ENCODE measurements at regions not wholly inside any gene's neighbourhood (a gene's known extent, or its start where the extent isn't known, plus 50 kb on each side); places are given as distances from the start of the nearest gene placed in this dataset.
A peak's percentile ranks its signal among the peaks of the same experiment; 100 is the strongest.

GRCh38 chr14:38507299-38507698 is 251.4 kb upstream of the CLEC14A start:
- no peak for DNase-seq (ENCODE audit: low spot score)

DNA sequence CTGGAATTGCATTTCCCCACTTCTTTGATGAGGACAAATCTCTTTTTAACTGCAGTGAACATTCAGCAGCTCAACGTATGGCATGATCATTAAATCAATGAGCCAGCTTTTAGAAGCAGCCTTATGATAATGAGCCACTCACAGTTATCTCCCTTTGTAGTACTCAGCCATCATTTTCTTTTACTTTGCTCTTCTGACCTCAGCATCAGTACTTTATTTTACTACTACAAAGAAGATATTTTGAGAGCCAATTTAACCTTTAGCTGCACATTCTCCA is 250.0 kb upstream of the CLEC14A start:
- no peak for DNase-seq (ENCODE audit: low spot score)

DNA sequence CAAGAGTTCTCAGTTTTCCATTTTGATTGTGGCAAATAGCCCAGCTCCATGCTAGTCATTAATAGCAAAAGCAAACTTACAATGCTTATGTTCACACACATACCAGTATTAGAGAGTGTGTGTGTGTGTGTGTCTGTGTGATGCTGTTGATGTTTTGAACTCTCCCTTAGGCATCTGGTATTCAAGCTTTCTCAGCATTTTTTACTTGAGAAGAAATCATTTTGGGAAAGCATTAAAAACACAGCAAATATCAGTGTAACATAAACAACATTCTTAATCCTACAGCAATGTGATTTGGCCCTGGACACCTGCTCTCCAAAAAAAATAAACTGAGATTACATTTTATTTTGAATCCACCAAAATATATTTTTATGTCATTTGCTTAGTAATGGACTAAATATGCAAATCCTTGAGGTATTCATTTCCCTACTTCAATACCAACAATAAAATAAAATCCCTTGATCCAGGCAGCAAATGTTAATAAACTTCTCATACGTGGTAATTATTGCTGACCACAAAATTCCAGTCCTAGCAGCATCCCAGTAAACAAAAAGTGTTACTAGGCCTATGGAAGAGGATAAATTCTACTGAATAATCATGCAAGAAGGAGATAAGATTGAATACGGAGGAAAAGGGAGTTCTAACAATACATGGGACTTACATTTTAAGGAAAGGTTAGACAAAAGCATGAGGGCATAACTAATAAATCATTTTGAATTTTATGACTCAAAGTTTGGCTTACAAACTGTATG is 249.5 kb upstream of the CLEC14A start:
- DNase-seq (ENCODE audit: low spot score), result no peak

- DNase-seq (ENCODE audit: low spot score), result no peak
Measured at GRCh38 chr14:38504175-38504574, 248.3 kb upstream of the CLEC14A start.

DNA sequence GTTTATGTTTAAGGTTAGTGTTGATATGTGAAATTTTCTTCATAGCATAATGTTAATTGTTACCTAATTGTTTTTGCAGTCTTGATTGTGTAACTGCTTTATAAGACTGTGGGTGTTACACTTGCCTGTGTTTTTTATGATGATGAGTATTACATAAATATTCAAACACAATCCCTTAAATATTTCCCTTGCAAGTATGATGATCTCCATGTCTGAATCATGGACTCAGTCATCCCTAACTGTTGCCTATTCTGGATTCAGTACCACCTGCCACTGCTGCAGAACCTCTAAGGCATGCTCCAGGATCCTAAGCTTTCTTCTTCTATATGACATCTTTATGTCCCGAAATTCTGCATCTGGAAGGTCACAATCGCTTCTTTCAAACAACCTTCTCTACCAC is 246.3 kb upstream of the CLEC14A start:
- DNase-seq (ENCODE audit: low spot score), result no peak

DNA sequence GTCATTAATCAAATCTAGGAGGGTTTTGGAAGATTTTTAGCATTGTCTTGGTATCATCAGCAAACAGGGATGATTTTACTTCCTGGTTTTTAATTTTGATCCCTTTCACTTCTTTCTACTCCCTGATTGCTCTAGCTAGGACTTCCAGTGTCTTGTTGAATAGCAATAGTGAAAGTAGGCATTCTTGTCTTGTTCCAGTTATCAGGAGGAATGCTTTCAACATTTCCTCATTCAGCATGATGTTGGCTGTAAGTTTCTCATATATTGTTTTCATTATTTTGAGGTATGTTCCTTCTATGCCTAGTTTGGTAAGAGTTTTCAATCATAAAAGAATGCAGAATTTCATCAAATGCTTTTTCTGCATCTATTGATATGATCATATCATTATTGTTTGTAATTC is 244.2 kb upstream of the CLEC14A start:
- DNase-seq (ENCODE audit: low spot score), result no peak

DNA sequence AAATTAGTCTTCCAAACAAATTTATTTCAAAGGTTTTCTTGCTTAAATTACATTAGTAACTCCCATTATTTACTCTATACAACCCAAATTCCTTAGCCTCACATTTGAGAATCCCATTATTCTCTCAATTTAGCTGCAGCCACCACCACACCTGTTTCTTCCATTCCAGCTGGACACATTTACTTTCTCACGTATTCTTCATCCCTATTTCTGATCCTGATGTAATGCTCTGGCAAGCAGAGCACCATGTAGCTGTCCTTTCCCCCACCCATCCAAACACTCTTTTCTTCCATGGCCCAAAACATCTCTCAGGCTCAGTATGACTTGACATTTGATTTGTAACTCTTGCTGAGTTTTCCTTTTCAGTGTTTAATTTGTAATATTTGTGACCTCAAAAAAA is 240.2 kb upstream of the CLEC14A start:
- DNase-seq (ENCODE audit: low spot score), result no peak

DNA sequence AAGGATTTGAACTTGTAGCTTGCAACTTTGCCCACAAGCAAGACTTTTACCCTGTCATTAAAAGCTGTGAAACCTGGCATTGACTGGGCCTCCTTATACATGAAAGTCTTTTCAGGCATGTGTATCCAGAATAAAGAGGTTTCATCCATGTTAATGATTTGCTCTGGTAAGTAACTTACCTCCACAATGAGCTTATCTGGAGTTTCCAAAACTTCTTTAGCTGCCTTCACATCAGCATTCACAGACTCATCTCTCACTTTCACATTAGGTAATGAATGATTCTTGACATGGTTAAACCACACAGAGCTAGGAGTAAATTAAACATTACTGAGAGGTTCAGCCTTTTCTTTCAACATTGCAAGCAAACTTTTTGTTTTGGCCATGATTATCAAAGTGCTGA is 234.4 kb upstream of the CLEC14A start:
- no peak for DNase-seq (ENCODE audit: low spot score)

- DNase-seq (ENCODE audit: low spot score), result no peak
Measured at GRCh38 chr14:38485026-38485425, 229.1 kb upstream of the CLEC14A start.

- DNase-seq (ENCODE audit: low spot score), result no peak
Measured at GRCh38 chr14:38481952-38482678, 226.2 kb upstream of the CLEC14A start.

GRCh38 chr14:38469156-38469555 is 213.3 kb upstream of the CLEC14A start:
- DNase-seq (ENCODE audit: low spot score), result no peak

GRCh38 chr14:38442208-38442607 is 186.3 kb upstream of the CLEC14A start:
- no peak for DNase-seq (ENCODE audit: low spot score)

- no peak for DNase-seq (ENCODE audit: low spot score)
Measured at GRCh38 chr14:38432186-38432585, 176.3 kb upstream of the CLEC14A start.

GRCh38 chr14:38431156-38431555 is 175.3 kb upstream of the CLEC14A start:
- DNase-seq (ENCODE audit: low spot score), result no peak

DNA sequence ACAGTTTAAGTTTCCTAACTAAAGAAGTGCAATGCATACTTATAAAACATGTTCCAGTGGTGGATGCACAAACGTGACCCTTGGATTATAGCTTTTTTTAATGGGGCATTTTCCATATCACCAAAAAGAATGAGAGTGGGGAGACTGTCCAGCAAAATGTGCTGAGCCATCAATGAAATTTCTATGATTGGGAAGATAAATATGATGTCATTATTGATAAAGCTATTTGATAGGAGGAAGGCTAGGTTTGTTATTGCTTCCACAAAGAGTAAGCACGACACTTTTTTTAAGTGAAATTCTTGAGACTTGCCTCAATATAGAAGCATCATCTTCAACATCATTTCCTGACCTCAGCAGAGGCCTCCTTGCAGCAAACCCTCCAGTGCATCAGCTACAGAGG is 174.6 kb upstream of the CLEC14A start:
- no peak for DNase-seq (ENCODE audit: low spot score)

- DNase-seq (ENCODE audit: low spot score), result no peak
Measured at GRCh38 chr14:38425324-38425976, 169.6 kb upstream of the CLEC14A start.

DNA sequence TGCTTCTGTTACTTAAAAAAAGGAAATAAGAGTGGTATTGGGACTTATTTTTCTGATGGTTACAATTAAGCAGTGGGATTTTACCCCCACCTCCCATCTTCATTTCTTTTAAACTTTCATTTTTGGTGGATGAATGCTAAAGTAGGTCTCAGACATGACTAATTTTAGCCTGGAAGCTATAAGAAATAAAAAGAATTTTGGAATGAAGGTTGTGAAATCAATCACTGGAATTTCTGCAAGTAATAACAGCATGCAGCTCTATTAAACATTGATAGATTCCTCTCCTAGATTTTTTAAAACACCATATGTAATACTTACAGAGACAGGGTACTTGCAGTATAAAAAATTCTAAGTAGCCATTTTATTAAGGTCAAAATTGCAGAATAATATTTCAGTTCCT is 164.2 kb upstream of the CLEC14A start:
- peak; percentile 2 for DNase-seq (ENCODE audit: low spot score)

- DNase-seq (ENCODE audit: low spot score), result peak; percentile 17
Measured at GRCh38 chr14:38419579-38419978, 163.7 kb upstream of the CLEC14A start.

DNA sequence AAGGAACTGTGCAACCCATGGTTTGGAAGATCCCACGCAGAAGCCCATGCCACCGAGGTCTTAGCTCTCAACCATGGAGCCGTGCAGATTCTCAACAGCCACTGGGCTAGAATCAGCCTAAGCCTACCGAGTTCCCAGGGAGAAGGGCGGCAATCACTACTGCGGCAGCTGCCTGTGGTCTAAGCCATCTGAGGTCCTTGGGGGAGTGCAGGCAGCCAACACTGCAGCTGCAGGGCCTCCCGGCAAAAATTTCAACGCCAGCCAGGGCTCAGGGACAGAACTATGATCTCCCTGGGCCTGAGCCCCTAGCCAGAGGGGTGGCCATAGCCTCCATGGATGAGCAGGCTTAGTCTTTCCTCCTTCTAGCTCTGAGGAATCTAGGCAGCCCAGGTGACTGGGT is 156.8 kb upstream of the CLEC14A start:
- DNase-seq (ENCODE audit: low spot score), result no peak

DNA sequence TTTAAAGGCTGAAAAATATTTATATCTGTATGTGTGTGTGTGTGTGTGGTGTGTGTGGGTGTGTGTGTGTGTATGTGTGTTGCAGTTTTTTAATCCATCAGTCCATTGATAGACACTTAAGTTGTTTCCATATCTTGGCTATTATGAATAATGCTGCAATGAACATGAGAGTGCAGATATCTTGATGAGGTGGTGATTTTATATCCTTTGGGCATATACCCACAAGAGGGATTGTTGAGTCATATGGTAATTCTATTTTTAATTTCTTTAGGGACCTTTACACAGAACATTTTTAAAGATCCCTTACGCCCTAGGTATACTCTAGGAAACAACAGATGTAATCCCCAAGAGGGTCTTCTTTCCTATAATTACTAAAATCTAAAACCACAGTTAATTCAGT is 154.5 kb upstream of the CLEC14A start:
- no peak for DNase-seq (ENCODE audit: low spot score)

DNA sequence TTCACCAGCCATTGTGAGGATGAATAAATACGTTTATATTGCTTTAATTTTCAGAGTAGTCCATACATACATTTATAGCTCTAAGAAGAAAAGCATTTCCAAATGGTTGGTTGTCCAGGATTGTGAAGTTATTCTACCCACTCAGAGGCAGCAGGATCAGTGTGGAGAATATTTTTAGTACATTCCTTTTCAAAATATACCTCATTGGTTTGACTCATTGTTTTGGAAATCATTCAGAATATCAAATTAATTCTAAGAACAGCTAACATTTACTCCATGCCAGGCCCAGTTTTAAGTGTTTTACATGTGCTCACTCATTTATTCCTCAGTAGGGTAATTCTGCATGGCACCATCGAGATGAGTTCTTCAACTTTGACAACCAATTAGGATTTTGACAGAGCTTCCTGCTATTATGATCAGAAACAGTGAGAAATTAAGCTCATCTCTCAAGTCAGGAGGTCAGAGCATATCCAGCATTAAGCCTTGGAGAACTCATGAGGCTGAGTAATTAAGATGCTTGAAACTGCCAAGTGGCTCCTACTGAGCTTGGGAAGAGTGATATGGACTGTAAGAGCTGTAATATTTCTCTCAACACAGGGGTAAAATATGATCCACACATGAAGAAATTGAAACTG is 153.3 kb upstream of the CLEC14A start:
- no peak for DNase-seq (ENCODE audit: low spot score)

- DNase-seq (ENCODE audit: low spot score), result no peak
Measured at GRCh38 chr14:38405851-38406635, 150.2 kb upstream of the CLEC14A start.
